ENCODE measurements at regions not wholly inside any gene's neighbourhood (a gene's known extent, or its start where the extent isn't known, plus 50 kb on each side); places are given as distances from the start of the nearest gene placed in this dataset.

DNA sequence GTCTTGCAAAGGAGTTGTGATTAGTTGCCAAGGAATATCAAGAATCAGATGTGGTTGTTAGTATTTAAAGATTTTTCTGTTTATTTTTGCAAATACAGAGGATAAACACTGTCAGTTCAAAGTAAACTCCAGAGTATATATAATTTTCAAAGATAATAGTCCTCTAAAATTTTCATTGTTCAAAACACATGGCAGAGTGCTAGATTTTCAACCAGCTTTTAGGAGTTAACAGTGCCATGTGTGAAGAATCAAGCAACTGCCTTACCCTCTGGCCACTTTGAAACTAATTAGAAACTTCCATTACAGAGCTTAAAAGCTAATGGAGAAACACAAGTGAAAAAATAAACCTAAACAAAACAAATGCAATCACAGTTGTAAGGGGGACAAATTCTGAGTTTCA, 1605.6 kb upstream of the ZEB2 start:
- no peaks in the 10 kb centered on the region for H3K4me1 Mint-ChIP-seq
- no peak overlapping the region for H3K4me3 Mint-ChIP-seq
- no peak overlapping the region for H3K27ac Mint-ChIP-seq
- no peak for DNase-seq (ENCODE audit: low spot score in 2 of 2, unreplicated experiment in 2 of 2)
- no peaks in the 10 kb centered on the region for H3K27me3 Mint-ChIP-seq (ENCODE audit: low read depth)
- peaks cover 7% of the 10 kb centered on the region for H3K9me3 Mint-ChIP-seq
- H3K36me3 Mint-ChIP-seq: no peaks in the 10 kb centered on the region
- TF ChIP-seq, protein P1, sequence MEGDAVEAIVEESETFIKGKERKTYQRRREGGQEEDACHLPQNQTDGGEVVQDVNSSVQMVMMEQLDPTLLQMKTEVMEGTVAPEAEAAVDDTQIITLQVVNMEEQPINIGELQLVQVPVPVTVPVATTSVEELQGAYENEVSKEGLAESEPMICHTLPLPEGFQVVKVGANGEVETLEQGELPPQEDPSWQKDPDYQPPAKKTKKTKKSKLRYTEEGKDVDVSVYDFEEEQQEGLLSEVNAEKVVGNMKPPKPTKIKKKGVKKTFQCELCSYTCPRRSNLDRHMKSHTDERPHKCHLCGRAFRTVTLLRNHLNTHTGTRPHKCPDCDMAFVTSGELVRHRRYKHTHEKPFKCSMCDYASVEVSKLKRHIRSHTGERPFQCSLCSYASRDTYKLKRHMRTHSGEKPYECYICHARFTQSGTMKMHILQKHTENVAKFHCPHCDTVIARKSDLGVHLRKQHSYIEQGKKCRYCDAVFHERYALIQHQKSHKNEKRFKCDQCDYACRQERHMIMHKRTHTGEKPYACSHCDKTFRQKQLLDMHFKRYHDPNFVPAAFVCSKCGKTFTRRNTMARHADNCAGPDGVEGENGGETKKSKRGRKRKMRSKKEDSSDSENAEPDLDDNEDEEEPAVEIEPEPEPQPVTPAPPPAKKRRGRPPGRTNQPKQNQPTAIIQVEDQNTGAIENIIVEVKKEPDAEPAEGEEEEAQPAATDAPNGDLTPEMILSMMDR (IDR thresholded peaks at IDR 0.05; ENCODE audit: unreplicated experiment): no peak

DNA sequence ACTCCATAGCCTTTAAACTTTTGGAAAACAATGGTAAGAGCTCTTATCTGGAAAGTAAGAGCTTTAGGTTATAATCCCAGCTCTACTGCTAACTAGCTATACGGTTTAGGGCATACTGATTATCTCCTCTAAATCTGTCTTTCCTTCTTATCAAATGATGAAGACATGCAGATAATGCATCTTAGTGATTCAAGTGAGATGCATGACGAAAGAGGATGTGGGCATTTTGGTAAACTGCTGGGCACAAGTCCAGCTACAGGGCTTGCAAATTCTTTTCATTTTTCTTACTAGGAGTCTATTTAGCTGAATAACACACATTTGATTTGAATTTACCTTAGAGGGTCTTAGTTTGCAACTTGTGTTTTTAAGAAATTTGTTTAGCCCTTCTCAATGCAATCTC, 1604.8 kb upstream of the ZEB2 start:
- Mint-ChIP-seq H3K27ac (no peak overlapping the region), H3K36me3 (no peaks in the 10 kb centered on the region), H3K4me1 (no peaks in the 10 kb centered on the region), H3K9me3 (peaks cover 7% of the 10 kb centered on the region), H3K27me3 (ENCODE audit: low read depth) (no peaks in the 10 kb centered on the region), H3K4me3 (no peak overlapping the region)
- DNase-seq (ENCODE audit: low spot score in 2 of 2, unreplicated experiment in 2 of 2): no peak
- TF ChIP-seq, protein P1 (IDR thresholded peaks at IDR 0.05; ENCODE audit: unreplicated experiment): no peak

- Mint-ChIP-seq H3K27me3 (ENCODE audit: low read depth) (no peaks in the 10 kb centered on the region), H3K36me3 (no peaks in the 10 kb centered on the region), H3K4me3 (no peak overlapping the region), H3K27ac (no peak overlapping the region), H3K9me3 (peaks cover 6% of the 10 kb centered on the region), H3K4me1 (no peaks in the 10 kb centered on the region)
- TF ChIP-seq, protein P1 (IDR thresholded peaks at IDR 0.05; ENCODE audit: unreplicated experiment): no peak
- no peak for DNase-seq (ENCODE audit: low spot score in 2 of 2, unreplicated experiment in 2 of 2)
Measured at GRCh38 chr2:146123714-146124113, 1603.8 kb upstream of the ZEB2 start.

GRCh38 chr2:146123256-146123655, 1603.3 kb upstream of the ZEB2 start:
- Mint-ChIP-seq H3K4me1 (no peaks in the 10 kb centered on the region), H3K36me3 (no peaks in the 10 kb centered on the region), H3K4me3 (no peak overlapping the region), H3K27ac (no peak overlapping the region), H3K27me3 (ENCODE audit: low read depth) (no peaks in the 10 kb centered on the region), H3K9me3 (peaks cover 2% of the 10 kb centered on the region)
- DNase-seq (ENCODE audit: low spot score in 2 of 2, unreplicated experiment in 2 of 2): no peak
- TF ChIP-seq, protein P1 (IDR thresholded peaks at IDR 0.05; ENCODE audit: unreplicated experiment): no peak

GRCh38 chr2:146119586-146119985, 1599.7 kb upstream of the ZEB2 start:
- DNase-seq (ENCODE audit: low spot score in 2 of 2, unreplicated experiment in 2 of 2): no peak
- TF ChIP-seq, protein P1 (IDR thresholded peaks at IDR 0.05; ENCODE audit: unreplicated experiment): no peak
- no peaks in the 10 kb centered on the region for H3K9me3 Mint-ChIP-seq
- no peaks in the 10 kb centered on the region for H3K27me3 Mint-ChIP-seq (ENCODE audit: low read depth)
- no peaks in the 10 kb centered on the region for H3K36me3 Mint-ChIP-seq
- no peak overlapping the region for H3K4me3 Mint-ChIP-seq
- H3K27ac Mint-ChIP-seq: no peak overlapping the region
- no peaks in the 10 kb centered on the region for H3K4me1 Mint-ChIP-seq

DNA sequence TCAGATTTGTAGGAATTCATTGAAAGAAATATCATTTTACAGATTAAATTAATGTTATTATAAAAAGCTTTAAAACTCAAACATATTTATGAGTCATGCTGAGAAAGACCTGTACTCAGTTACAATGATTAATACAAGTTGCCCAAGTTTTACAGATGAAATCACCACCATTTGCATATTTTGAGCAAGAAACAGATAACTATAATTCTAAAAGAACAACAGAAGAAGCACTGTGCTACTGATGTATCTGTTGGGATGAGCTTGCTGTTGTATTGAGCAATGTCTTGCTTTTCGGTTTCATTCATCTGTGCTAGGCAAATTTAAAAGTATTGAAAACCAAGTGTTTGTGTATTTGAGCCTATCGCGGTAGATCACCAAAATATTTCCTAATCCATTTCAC, 1589.1 kb upstream of the ZEB2 start:
- no peak overlapping the region for H3K27ac Mint-ChIP-seq
- TF ChIP-seq, protein P1 (IDR thresholded peaks at IDR 0.05; ENCODE audit: unreplicated experiment): no peak
- H3K4me1 Mint-ChIP-seq: no peaks in the 10 kb centered on the region
- H3K4me3 Mint-ChIP-seq: no peak overlapping the region
- no peaks in the 10 kb centered on the region for H3K36me3 Mint-ChIP-seq
- H3K9me3 Mint-ChIP-seq: no peaks in the 10 kb centered on the region
- no peaks in the 10 kb centered on the region for H3K27me3 Mint-ChIP-seq (ENCODE audit: low read depth)
- DNase-seq (ENCODE audit: low spot score in 2 of 2, unreplicated experiment in 2 of 2): no peak

All from mesothelial cell of epicardium (in vitro differentiated cells).